ENCODE measurements at regions not wholly inside any gene's neighbourhood (a gene's known extent, or its start where the extent isn't known, plus 50 kb on each side); places are given as distances from the start of the nearest gene placed in this dataset.

DNA sequence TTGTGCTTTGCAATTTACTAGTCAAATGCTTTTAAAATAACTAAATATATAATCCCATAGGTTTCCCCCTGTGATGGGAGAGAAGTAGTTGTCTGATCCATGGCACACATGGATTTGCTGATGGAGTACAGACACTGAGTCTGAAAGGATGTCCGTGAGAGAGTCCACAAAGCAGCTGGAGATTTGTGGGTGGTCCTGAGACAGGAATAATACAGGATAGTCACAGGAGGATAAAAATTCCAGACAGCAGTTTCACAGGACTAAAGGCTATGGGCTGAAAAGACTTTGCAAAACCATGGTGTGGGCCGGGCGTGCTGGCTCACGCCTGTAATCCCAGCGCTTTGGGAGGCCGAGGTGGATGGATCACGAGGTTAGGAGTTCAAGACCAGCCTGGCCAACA is 58.7 kb upstream of the ZFR start (continued):
- TF ChIP-seq, protein P1, sequence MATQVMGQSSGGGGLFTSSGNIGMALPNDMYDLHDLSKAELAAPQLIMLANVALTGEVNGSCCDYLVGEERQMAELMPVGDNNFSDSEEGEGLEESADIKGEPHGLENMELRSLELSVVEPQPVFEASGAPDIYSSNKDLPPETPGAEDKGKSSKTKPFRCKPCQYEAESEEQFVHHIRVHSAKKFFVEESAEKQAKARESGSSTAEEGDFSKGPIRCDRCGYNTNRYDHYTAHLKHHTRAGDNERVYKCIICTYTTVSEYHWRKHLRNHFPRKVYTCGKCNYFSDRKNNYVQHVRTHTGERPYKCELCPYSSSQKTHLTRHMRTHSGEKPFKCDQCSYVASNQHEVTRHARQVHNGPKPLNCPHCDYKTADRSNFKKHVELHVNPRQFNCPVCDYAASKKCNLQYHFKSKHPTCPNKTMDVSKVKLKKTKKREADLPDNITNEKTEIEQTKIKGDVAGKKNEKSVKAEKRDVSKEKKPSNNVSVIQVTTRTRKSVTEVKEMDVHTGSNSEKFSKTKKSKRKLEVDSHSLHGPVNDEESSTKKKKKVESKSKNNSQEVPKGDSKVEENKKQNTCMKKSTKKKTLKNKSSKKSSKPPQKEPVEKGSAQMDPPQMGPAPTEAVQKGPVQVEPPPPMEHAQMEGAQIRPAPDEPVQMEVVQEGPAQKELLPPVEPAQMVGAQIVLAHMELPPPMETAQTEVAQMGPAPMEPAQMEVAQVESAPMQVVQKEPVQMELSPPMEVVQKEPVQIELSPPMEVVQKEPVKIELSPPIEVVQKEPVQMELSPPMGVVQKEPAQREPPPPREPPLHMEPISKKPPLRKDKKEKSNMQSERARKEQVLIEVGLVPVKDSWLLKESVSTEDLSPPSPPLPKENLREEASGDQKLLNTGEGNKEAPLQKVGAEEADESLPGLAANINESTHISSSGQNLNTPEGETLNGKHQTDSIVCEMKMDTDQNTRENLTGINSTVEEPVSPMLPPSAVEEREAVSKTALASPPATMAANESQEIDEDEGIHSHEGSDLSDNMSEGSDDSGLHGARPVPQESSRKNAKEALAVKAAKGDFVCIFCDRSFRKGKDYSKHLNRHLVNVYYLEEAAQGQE (IDR thresholded peaks at IDR 0.05; ENCODE audit: low read depth), result no peak
- TF ChIP-seq ZNF274 (IDR thresholded peaks at IDR 0.05; ENCODE audit: low read depth, low read length) (no peak), ELF1 (IDR thresholded peaks at IDR 0.05; ENCODE audit: borderline replicate concordance, low read depth) (no peak), POLR2A (IDR thresholded peaks at IDR 0.05; ENCODE audit: borderline replicate concordance, extremely low read depth, insufficient read depth, insufficient read length) (no peak), RAD21 (IDR thresholded peaks at IDR 0.05; ENCODE audit: low read depth) (no peak), ZFX (IDR thresholded peaks at IDR 0.05) (no peak)
- TF ChIP-seq, protein P2, sequence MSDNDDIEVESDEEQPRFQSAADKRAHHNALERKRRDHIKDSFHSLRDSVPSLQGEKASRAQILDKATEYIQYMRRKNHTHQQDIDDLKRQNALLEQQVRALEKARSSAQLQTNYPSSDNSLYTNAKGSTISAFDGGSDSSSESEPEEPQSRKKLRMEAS (IDR thresholded peaks at IDR 0.05), result no peak

DNA sequence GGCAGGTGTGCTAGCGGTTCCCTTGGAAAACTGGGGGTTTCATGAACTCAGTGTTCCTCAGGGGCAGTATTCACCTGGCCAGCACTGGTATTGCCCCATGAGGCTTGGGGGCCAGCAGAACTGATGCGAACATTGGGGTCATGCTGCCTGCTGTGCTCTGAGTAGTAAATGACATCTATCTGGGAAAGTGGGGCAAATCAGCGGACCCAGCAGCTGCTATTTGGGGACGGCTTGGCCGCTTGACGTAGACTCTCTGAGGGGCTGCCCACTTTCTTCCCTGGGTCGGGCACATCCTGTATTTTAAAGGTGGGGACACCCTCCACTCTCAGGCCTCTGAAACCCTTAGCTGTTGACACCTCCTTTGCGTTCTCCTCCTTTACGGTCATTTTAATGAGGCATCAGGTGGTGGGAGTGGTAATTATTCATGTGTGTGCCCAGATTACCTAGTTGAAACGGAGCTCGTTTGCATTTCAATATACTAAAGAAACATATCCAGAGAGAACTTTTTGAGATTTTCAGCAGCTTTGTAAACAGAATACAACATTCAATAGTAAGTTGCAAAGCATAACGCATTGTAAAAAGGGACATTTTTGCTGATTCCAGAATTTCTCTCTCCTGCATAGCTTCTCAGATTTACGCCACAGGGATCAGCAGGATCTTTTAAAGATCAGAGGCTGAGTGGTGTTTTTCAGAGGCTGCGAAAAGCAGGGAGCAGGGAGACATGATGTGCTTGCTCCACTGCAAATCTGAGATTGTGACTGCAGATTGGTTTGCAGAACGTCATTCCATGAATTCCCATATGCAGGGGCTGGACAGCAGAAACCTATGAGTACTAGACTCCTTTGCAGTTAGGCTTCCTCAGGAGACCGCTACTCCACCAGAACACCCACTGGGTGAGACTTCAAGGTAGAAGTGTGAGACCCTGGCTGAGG is 56.8 kb upstream of the ZFR start:
- Histone ChIP-seq H3K4me1 (ENCODE audit: control insufficient read depth in 1 of 2, insufficient read depth in 2 of 2, low read length in 2 of 2) (no peaks in the 10 kb centered on the region), H3K9me2 (ENCODE audit: insufficient read depth) (no peaks in the 10 kb centered on the region), H3K4me3 (replicated peaks in 1 of 2; ENCODE audit: low read depth in 1 of 2, low read length in 2 of 2) (no peak overlapping the region), H3K9me3 (ENCODE audit: control insufficient read depth in 1 of 2, insufficient read depth in 1 of 2, low read depth in 1 of 2, low read length in 2 of 2) (no peaks in the 10 kb centered on the region), H2AFZ (ENCODE audit: low read depth, low read length, poor library complexity, severe bottlenecking) (no peak overlapping the region), H3K36me3 (ENCODE audit: control insufficient read depth in 1 of 2, insufficient read depth in 2 of 2, low read length in 2 of 2) (no peaks in the 10 kb centered on the region), H3K27me3 (ENCODE audit: insufficient read depth, low read length) (peaks cover 23% of the 10 kb centered on the region), H3K9ac (ENCODE audit: low read length) (no peak overlapping the region), H3K27ac (ENCODE audit: low read depth, low read length) (no peak overlapping the region), H3K79me2 (ENCODE audit: insufficient read depth, low read length) (no peaks in the 10 kb centered on the region), H4K20me1 (ENCODE audit: insufficient read depth) (no peaks in the 10 kb centered on the region), H3K4me2 (ENCODE audit: low read length) (no peak overlapping the region)
- RAD21 ChIA-PET (ENCODE audit: low non-redundant PET in 1 of 2, low total read pairs in 2 of 2, uncharacterized antibody in 2 of 2, unreplicated experiment in 2 of 2), result no interaction called here
- ATAC-seq (no peak), DNase-seq (ENCODE audit: low read depth, low spot score) (no peak)
- intact Hi-C loops (cut with micrococcal nuclease), result no loop called here
- CTCF ChIA-PET, result no interaction called here
- TF ChIP-seq, protein P1 (IDR thresholded peaks at IDR 0.05; ENCODE audit: low read depth), result no peak
- no peak for TF ChIP-seq ELF1 (IDR thresholded peaks at IDR 0.05; ENCODE audit: borderline replicate concordance, low read depth)
- no peak for TF ChIP-seq RAD21 (IDR thresholded peaks at IDR 0.05; ENCODE audit: low read depth)
- no peak for TF ChIP-seq POLR2AphosphoS5 (IDR thresholded peaks at IDR 0.05; ENCODE audit: low read depth, low read length)
- TF ChIP-seq ZNF274 (IDR thresholded peaks at IDR 0.05; ENCODE audit: low read depth, low read length), result no peak
- no peak for TF ChIP-seq CBX3 (IDR thresholded peaks at IDR 0.05; ENCODE audit: low read depth)
- POLR2A ChIA-PET, result no interaction called here
- BruUV-seq (replicated peaks), result no TSS peak

Data from HCT116 (cell line).